GM23338 (cell line): ENCODE measurements at regions not wholly inside any gene's neighbourhood (a gene's known extent, or its start where the extent isn't known, plus 50 kb on each side); places are given as distances from the start of the nearest gene placed in this dataset.

Experiments used
- ATAC-seq: fragments of 200-7000 bp; cut with Tn5 transposase; 3 replicates; pipeline ENCODE4 v1.9.1; 2020
- DNase-seq: peaks from one replicate; pipeline ENCODE4 v3.0.0-alpha.2; 2015; ENCODE audit warnings: low spot score
- H2AFZ ChIP-seq: fragments of 200-600 bp; sonication (generic); 2 replicates; pipeline ENCODE4 v1.8.0; 2016; ENCODE audit warnings: antibody characterized with exemption, mild to moderate bottlenecking, moderate library complexity
- H3F3A ChIP-seq: fragments of 200-600 bp; sonication (generic); replicated peaks from 2 replicates; pipeline ENCODE4 v1.8.0; 2017; ENCODE audit warnings: antibody characterized with exemption, mixed run types, low read depth
- H3K27ac ChIP-seq: fragments of 200-600 bp; sonication (generic); 2 replicates; pipeline ENCODE4 v1.6.1; 2016; ENCODE audit warnings: low read depth
- H3K27me3 ChIP-seq: fragments of 200-600 bp; sonication (generic); 2 replicates; pipeline ENCODE4 v1.8.0; 2016; ENCODE audit warnings: mild to moderate bottlenecking, mixed run types, moderate library complexity; ENCODE audit not compliant: insufficient read depth
- H3K36me3 ChIP-seq: fragments of 200-600 bp; sonication (generic); 2 replicates; pipeline ENCODE4 v1.8.0; 2016; ENCODE audit warnings: mild to moderate bottlenecking; ENCODE audit not compliant: insufficient read depth
- H3K4me1 ChIP-seq: fragments of 200-600 bp; sonication (generic); 2 replicates; pipeline ENCODE4 v1.8.0; 2016; ENCODE audit warnings: mild to moderate bottlenecking, moderate library complexity; ENCODE audit not compliant: insufficient read depth
- H3K4me2 ChIP-seq: fragments of 200-600 bp; sonication (generic); 2 replicates; pipeline ENCODE4 v1.7.1; 2017; ENCODE audit warnings: mixed run types
- H3K4me3 ChIP-seq: fragments of 200-600 bp; sonication (generic); 2 replicates; pipeline ENCODE4 v1.6.1; 2016; ENCODE audit warnings: mixed run types
- H3K79me2 ChIP-seq: fragments of 200-600 bp; sonication (generic); replicated peaks from 2 replicates; pipeline ENCODE4 v1.8.0; 2017; ENCODE audit warnings: mild to moderate bottlenecking; ENCODE audit not compliant: insufficient read depth
- H3K9me2 ChIP-seq: fragments of 200-600 bp; sonication (generic); 2 replicates; pipeline ENCODE4 v1.8.0; 2017; ENCODE audit not compliant: insufficient read depth
- H4K20me1 ChIP-seq: fragments of 200-600 bp; sonication (generic); replicated peaks from 2 replicates; pipeline ENCODE4 v1.8.0; 2017; ENCODE audit warnings: mild to moderate bottlenecking; ENCODE audit not compliant: insufficient read depth
- H3K27ac Mint-ChIP-seq: 2 replicates; pipeline ENCODE4 v1.8.0; 2020; ENCODE audit warnings: inconsistent platforms, mild to moderate bottlenecking, moderate library complexity, mixed read lengths
- H3K27me3 Mint-ChIP-seq: 3 replicates; pipeline ENCODE4 v1.8.0; 2022; ENCODE audit warnings: low read depth, mild to moderate bottlenecking, moderate library complexity, mixed read lengths, inconsistent platforms; ENCODE audit not compliant: insufficient read depth, poor library complexity
- H3K36me3 Mint-ChIP-seq: 3 replicates; pipeline ENCODE4 v1.8.0; 2021; ENCODE audit warnings: low read depth, mild to moderate bottlenecking, inconsistent platforms, moderate library complexity, mixed read lengths
- H3K4me1 Mint-ChIP-seq: 3 replicates; pipeline ENCODE4 v1.8.0; 2020; ENCODE audit warnings: mild to moderate bottlenecking, inconsistent platforms, mixed read lengths
- H3K4me3 Mint-ChIP-seq: 3 replicates; pipeline ENCODE4 v1.8.0; 2021; ENCODE audit warnings: moderate library complexity, mild to moderate bottlenecking, inconsistent platforms, mixed read lengths
- H3K9me3 Mint-ChIP-seq: 3 replicates; pipeline ENCODE4 v1.8.0; 2020; ENCODE audit warnings: moderate library complexity, mild to moderate bottlenecking, inconsistent platforms, mixed read lengths
- EZH2 ChIP-seq: fragments of 200-600 bp; sonication (generic); IDR thresholded peaks from one replicate; pipeline ENCODE4 v1.8.0; 2017; ENCODE audit warnings: antibody characterized with exemption, mild to moderate bottlenecking, low read depth; ENCODE audit not compliant: unreplicated experiment
- JUNB ChIP-seq: IDR thresholded peaks from one replicate; pipeline ENCODE4 v1.6.1; 2016; ENCODE audit warnings: antibody characterized with exemption; ENCODE audit not compliant: unreplicated experiment
- NANOG ChIP-seq: IDR thresholded peaks from 2 replicates; pipeline ENCODE4 v1.6.1; 2016; ENCODE audit warnings: antibody characterized with exemption, borderline replicate concordance
- TF ChIP-seq, protein P1 (sequence below): IDR thresholded peaks from one replicate; pipeline ENCODE4 v1.6.1; 2018; ENCODE audit warnings: antibody characterized with exemption; ENCODE audit not compliant: unreplicated experiment
- TF ChIP-seq, protein P2 (sequence below), 2 experiments: fragments of 200-600 bp in 1 of 2; sonication (generic) in 1 of 2; conservative IDR thresholded peaks; 2 replicates each; pipeline versions ENCODE4 v1.5.1 to v1.6.1; 2016 to 2017; ENCODE audit warnings: antibody characterized with exemption in 2 of 2, low read depth in 2 of 2, mild to moderate bottlenecking in 2 of 2, moderate library complexity in 1 of 2
- TF ChIP-seq, protein P3 (sequence below): fragments of 250-450 bp; sonication (Bioruptor Pico); IDR thresholded peaks from 2 replicates; pipeline ENCODE4 v1.5.0; 2020; ENCODE audit warnings: mild to moderate bottlenecking, moderate library complexity

DNA sequence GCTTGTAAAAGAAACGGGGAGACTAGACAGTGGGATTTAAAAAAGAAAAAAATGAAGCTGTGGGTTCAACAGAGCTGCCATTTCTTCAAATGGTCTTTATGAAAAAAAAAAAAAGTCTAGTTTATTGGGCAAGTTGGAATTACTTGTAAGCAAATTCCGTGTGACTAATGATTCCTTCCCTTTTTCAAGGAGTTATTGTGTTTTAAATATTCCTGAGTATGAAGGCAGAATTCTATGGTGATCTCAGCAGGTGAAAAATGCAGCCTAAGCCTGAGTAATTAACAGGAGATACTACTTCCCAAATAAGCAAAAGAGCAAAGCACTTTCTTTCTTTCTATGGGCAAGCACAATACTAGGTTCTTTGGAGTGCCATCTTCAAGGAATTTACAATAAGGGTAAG lies 481.9 kb downstream of the ZNF608 start (continued):
- TF ChIP-seq, protein P1, sequence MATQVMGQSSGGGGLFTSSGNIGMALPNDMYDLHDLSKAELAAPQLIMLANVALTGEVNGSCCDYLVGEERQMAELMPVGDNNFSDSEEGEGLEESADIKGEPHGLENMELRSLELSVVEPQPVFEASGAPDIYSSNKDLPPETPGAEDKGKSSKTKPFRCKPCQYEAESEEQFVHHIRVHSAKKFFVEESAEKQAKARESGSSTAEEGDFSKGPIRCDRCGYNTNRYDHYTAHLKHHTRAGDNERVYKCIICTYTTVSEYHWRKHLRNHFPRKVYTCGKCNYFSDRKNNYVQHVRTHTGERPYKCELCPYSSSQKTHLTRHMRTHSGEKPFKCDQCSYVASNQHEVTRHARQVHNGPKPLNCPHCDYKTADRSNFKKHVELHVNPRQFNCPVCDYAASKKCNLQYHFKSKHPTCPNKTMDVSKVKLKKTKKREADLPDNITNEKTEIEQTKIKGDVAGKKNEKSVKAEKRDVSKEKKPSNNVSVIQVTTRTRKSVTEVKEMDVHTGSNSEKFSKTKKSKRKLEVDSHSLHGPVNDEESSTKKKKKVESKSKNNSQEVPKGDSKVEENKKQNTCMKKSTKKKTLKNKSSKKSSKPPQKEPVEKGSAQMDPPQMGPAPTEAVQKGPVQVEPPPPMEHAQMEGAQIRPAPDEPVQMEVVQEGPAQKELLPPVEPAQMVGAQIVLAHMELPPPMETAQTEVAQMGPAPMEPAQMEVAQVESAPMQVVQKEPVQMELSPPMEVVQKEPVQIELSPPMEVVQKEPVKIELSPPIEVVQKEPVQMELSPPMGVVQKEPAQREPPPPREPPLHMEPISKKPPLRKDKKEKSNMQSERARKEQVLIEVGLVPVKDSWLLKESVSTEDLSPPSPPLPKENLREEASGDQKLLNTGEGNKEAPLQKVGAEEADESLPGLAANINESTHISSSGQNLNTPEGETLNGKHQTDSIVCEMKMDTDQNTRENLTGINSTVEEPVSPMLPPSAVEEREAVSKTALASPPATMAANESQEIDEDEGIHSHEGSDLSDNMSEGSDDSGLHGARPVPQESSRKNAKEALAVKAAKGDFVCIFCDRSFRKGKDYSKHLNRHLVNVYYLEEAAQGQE = no peak
- TF ChIP-seq, protein P2, sequence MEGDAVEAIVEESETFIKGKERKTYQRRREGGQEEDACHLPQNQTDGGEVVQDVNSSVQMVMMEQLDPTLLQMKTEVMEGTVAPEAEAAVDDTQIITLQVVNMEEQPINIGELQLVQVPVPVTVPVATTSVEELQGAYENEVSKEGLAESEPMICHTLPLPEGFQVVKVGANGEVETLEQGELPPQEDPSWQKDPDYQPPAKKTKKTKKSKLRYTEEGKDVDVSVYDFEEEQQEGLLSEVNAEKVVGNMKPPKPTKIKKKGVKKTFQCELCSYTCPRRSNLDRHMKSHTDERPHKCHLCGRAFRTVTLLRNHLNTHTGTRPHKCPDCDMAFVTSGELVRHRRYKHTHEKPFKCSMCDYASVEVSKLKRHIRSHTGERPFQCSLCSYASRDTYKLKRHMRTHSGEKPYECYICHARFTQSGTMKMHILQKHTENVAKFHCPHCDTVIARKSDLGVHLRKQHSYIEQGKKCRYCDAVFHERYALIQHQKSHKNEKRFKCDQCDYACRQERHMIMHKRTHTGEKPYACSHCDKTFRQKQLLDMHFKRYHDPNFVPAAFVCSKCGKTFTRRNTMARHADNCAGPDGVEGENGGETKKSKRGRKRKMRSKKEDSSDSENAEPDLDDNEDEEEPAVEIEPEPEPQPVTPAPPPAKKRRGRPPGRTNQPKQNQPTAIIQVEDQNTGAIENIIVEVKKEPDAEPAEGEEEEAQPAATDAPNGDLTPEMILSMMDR (conservative IDR thresholded peaks at IDR 0.05; ENCODE audit: low read depth in 2 of 2) = no peak
- TF ChIP-seq NANOG = no peak

DNA sequence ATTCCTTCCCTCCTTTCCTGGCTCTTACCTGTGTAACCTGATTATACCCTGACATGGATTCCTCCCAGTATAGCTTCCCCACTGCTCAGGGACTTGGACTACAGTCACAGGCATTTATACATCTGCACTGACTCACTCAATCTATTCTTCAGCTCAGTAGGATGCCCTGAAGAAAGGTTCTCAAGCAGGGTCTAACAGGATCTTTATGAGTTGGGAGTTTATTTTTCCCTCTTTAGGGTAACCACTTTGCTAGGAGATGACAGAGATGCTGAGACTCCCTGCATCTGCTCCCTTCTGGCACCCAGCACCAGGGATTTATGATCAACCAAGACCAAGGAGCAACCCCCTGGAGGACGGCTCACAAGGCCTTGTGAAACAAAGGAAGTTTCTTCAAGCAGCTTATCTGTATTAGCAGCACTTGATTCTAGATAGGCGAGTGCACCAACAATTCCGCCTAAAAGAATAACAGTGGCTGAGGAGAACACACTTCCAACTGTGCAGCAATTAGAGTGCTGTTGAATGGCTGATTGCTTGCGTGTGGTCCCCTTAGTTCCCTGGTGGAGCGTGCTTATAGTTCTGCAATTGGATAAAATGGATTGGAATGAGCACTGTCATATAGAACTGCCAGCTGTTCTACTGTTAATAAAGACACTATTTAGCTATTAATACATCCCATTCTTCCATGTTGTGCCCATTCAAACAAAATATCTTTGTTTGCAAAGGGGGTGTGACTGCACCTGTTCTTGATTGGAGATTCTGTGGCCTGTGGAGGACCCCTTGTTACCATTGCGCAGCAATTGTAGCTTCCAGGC lies 482.6 kb downstream of the ZNF608 start:
- no peak overlapping the region for H3K4me3 ChIP-seq
- H3K4me1 Mint-ChIP-seq = peaks cover 5% of the 10 kb centered on the region

More for the DNA sequence above, 482.6 kb downstream of the ZNF608 start:
- TF ChIP-seq EZH2 (no peak), NANOG (peak; percentile 63), JUNB (no peak)
- TF ChIP-seq, protein P2 (conservative IDR thresholded peaks at IDR 0.05; ENCODE audit: low read depth in 2 of 2) = no peak
- TF ChIP-seq, protein P3, sequence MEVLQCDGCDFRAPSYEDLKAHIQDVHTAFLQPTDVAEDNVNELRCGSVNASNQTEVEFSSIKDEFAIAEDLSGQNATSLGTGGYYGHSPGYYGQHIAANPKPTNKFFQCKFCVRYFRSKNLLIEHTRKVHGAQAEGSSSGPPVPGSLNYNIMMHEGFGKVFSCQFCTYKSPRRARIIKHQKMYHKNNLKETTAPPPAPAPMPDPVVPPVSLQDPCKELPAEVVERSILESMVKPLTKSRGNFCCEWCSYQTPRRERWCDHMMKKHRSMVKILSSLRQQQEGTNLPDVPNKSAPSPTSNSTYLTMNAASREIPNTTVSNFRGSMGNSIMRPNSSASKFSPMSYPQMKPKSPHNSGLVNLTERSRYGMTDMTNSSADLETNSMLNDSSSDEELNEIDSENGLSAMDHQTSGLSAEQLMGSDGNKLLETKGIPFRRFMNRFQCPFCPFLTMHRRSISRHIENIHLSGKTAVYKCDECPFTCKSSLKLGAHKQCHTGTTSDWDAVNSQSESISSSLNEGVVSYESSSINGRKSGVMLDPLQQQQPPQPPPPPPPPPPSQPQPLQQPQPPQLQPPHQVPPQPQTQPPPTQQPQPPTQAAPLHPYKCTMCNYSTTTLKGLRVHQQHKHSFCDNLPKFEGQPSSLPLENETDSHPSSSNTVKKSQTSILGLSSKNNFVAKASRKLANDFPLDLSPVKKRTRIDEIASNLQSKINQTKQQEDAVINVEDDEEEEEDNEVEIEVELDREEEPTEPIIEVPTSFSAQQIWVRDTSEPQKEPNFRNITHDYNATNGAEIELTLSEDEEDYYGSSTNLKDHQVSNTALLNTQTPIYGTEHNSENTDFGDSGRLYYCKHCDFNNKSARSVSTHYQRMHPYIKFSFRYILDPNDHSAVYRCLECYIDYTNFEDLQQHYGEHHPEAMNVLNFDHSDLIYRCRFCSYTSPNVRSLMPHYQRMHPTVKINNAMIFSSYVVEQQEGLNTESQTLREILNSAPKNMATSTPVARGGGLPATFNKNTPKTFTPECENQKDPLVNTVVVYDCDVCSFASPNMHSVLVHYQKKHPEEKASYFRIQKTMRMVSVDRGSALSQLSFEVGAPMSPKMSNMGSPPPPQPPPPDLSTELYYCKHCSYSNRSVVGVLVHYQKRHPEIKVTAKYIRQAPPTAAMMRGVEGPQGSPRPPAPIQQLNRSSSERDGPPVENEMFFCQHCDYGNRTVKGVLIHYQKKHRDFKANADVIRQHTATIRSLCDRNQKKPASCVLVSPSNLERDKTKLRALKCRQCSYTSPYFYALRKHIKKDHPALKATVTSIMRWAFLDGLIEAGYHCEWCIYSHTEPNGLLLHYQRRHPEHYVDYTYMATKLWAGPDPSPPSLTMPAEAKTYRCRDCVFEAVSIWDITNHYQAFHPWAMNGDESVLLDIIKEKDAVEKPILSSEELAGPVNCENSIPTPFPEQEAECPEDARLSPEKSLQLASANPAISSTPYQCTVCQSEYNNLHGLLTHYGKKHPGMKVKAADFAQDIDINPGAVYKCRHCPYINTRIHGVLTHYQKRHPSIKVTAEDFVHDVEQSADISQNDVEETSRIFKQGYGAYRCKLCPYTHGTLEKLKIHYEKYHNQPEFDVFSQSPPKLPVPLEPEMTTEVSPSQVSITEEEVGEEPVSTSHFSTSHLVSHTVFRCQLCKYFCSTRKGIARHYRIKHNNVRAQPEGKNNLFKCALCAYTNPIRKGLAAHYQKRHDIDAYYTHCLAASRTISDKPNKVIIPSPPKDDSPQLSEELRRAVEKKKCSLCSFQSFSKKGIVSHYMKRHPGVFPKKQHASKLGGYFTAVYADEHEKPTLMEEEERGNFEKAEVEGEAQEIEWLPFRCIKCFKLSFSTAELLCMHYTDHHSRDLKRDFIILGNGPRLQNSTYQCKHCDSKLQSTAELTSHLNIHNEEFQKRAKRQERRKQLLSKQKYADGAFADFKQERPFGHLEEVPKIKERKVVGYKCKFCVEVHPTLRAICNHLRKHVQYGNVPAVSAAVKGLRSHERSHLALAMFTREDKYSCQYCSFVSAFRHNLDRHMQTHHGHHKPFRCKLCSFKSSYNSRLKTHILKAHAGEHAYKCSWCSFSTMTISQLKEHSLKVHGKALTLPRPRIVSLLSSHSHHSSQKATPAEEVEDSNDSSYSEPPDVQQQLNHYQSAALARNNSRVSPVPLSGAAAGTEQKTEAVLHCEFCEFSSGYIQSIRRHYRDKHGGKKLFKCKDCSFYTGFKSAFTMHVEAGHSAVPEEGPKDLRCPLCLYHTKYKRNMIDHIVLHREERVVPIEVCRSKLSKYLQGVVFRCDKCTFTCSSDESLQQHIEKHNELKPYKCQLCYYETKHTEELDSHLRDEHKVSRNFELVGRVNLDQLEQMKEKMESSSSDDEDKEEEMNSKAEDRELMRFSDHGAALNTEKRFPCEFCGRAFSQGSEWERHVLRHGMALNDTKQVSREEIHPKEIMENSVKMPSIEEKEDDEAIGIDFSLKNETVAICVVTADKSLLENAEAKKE (CRISPR knock-in tag) = peak; percentile 84
- no peak overlapping the region for H3K27ac Mint-ChIP-seq
- Histone ChIP-seq H3K27me3 (no peaks in the 10 kb centered on the region), H3F3A (no peaks in the 10 kb centered on the region), H3K4me2 (peak overlapping the region; percentile 30), H2AFZ (peak overlapping the region; percentile 1; the same call in 1 of the 2 replicates), H3K9me2 (peaks cover 7% of the 10 kb centered on the region), H3K79me2 (no peaks in the 10 kb centered on the region), H3K36me3 (no peaks in the 10 kb centered on the region), H4K20me1 (no peaks in the 10 kb centered on the region), H3K27ac (peak overlapping the region; percentile 48; the same call in 1 of the 2 replicates), H3K4me1 (peaks cover 37% of the 10 kb centered on the region)
- H3K27me3 Mint-ChIP-seq = no peaks in the 10 kb centered on the region
- peak; percentile 43 for DNase-seq
- no peak overlapping the region for H3K4me3 Mint-ChIP-seq
- 0 out of 3 replicates have a peak, but pooled peaks cover 3% of the 10 kb centered on the region for H3K9me3 Mint-ChIP-seq
- ATAC-seq = peak; percentile 83
- H3K36me3 Mint-ChIP-seq = peaks cover 11% of the 10 kb centered on the region
